ENCODE measurements at regions not wholly inside any gene's neighbourhood (a gene's known extent, or its start where the extent isn't known, plus 50 kb on each side); places are given as distances from the start of the nearest gene placed in this dataset.

DNA sequence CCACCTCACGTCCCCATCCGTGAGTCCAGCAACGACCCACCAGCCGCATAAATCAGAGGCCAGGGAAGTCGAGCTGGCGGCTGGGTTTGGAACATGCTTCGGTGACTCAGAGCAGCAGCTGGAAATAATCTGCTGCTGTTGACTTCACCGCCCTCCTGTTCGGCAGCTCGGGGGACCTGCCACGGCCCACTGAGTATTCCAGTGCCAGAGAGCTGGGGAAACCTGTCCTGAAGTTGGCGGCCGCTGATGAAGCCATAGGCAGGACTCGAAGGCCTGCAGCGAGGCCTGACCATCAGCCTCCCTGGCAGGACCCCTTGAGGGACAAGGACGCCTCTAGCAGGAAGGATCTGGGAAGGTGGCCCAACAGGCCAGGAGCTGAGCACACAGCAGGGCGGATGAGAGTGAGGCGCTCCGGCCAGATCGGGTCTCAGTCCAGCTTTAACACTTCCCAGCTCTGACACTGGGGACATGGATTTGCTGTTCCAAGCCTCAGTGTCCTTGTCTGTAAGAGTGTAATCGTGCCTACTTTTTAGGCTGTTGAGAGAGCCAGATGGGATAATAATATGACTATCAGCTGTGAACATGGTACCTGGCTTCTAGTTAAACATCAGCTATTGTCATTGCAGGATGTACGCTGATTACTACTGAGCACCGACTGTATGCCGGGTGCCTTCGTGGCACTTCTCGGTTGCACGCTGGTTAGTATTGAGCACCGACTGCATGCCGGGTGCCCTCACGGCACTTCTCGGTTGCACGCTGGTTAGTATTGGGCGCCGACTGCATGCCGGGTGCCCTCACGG is 50.4 kb upstream of the CIBAR2 start:
- H3K4me1 ChIP-seq (ENCODE audit: control insufficient read depth in 1 of 2, insufficient read depth in 2 of 2, low read length in 2 of 2), result peaks cover 20 to 21% of the 10 kb centered on the region in 2 donors
- H3K4me1 Mint-ChIP-seq, result peaks cover 27% of the 10 kb centered on the region
- peaks cover 6 to 24% of the 10 kb centered on the region in 2 donors for H3K27me3 ChIP-seq (ENCODE audit: control insufficient read depth in 2 of 2, insufficient read depth in 2 of 2, low read length in 2 of 2)
- intact Hi-C loops (cut with micrococcal nuclease), result no loop called here
- H3K27ac Mint-ChIP-seq, result no peak overlapping the region
- H3K36me3 Mint-ChIP-seq, result no peaks in the 10 kb centered on the region
- no peak overlapping the region for H3K4me2 ChIP-seq (replicated peaks; ENCODE audit: extremely low read depth, low read length, poor library complexity, severe bottlenecking)
- peaks cover 20 to 30% (median 30%) of the 10 kb centered on the region in 3 donors for H3K27me3 Mint-ChIP-seq (ENCODE audit: low read depth in 3 of 3)
- TF ChIP-seq, protein P1, sequence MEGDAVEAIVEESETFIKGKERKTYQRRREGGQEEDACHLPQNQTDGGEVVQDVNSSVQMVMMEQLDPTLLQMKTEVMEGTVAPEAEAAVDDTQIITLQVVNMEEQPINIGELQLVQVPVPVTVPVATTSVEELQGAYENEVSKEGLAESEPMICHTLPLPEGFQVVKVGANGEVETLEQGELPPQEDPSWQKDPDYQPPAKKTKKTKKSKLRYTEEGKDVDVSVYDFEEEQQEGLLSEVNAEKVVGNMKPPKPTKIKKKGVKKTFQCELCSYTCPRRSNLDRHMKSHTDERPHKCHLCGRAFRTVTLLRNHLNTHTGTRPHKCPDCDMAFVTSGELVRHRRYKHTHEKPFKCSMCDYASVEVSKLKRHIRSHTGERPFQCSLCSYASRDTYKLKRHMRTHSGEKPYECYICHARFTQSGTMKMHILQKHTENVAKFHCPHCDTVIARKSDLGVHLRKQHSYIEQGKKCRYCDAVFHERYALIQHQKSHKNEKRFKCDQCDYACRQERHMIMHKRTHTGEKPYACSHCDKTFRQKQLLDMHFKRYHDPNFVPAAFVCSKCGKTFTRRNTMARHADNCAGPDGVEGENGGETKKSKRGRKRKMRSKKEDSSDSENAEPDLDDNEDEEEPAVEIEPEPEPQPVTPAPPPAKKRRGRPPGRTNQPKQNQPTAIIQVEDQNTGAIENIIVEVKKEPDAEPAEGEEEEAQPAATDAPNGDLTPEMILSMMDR (IDR thresholded peaks at IDR 0.05), result no peak
- no peaks in the 10 kb centered on the region for H4K20me1 ChIP-seq (ENCODE audit: insufficient read depth, low read length)
- H2AFZ ChIP-seq (ENCODE audit: insufficient read depth, low read depth, low read length, poor library complexity, severe bottlenecking), result no peak overlapping the region
- H3K9me3 ChIP-seq (replicated peaks in 1 of 2; ENCODE audit: control insufficient read depth in 1 of 2, insufficient read depth in 1 of 2, low read length in 2 of 2), result peaks cover 0 to under 1% of the 10 kb centered on the region in 2 donors
- no peak overlapping the region for H3K4me3 Mint-ChIP-seq
- DNase-seq, result no peak
- H3K36me3 ChIP-seq (replicated peaks in 1 of 2; ENCODE audit: control insufficient read depth in 1 of 2, insufficient read depth in 2 of 2, low read length in 2 of 2), result no peaks in the 10 kb centered on the region
- no peaks in the 10 kb centered on the region for H3K9me3 Mint-ChIP-seq
- no peak overlapping the region for H3K4me3 ChIP-seq (replicated peaks in 1 of 3; ENCODE audit: low read depth in 2 of 3, low read length in 3 of 3)
- WGBS (ENCODE audit: insufficient coverage), result 94% methylated on average over 36 of the region's 36 CpGs
- H3K9ac ChIP-seq (ENCODE audit: insufficient read depth, low read length, poor library complexity, severe bottlenecking), result no peak overlapping the region
- H3K27ac ChIP-seq (ENCODE audit: low read depth in 1 of 2, low read length in 2 of 2), result no peak overlapping the region
- H3K79me2 ChIP-seq (ENCODE audit: insufficient read depth, low read length), result no peaks in the 10 kb centered on the region

DNA sequence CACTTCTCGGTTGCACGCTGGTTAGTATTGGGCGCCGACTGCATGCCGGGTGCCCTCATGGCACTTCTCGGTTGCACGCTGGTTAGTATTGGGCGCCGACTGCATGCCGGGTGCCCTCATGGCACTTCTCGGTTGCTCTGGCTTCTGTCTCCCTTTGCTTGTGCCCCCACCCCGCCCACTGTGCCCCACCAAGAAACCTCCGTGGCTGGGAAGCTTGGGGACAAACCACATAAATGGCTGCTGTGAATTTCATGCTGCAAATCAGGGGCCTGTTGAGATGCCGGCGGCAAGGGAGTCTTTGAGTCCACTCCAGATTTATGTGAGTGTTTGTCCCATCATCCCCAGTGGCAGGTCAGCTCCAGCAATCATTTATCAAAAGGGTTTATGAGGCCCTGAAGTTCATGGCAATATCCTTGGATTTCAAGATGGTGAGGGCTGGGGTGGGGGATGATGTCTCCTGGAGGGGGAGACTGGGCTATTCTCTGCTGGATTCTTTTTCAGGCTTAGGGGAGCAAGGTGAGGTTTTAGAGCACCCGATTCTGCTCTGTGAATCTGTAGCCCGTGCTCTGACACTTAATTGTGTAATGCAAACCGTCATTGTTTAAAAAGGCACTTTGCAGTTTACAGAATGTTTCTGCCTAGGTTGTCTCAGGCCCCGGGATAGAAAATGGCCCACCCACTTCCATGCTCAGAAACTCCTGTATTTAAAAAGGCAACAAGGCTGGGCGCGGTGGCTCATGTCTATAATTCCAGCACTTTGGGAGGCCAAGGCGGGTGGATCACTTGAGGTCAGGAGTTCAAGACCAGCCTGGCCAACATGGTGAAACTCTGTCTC is 51.2 kb upstream of the CIBAR2 start:
- Histone ChIP-seq H2AFZ (ENCODE audit: insufficient read depth, low read depth, low read length, poor library complexity, severe bottlenecking) (no peak overlapping the region), H3K4me2 (replicated peaks; ENCODE audit: extremely low read depth, low read length, poor library complexity, severe bottlenecking) (no peak overlapping the region), H3K27ac (ENCODE audit: low read depth in 1 of 2, low read length in 2 of 2) (no peak overlapping the region), H3K4me1 (ENCODE audit: control insufficient read depth in 1 of 2, insufficient read depth in 2 of 2, low read length in 2 of 2) (peaks cover 12% of the 10 kb centered on the region in 2 donors), H3K79me2 (ENCODE audit: insufficient read depth, low read length) (no peaks in the 10 kb centered on the region), H3K27me3 (ENCODE audit: control insufficient read depth in 2 of 2, insufficient read depth in 2 of 2, low read length in 2 of 2) (peaks cover 11 to 32% of the 10 kb centered on the region in 2 donors), H3K36me3 (replicated peaks in 1 of 2; ENCODE audit: control insufficient read depth in 1 of 2, insufficient read depth in 2 of 2, low read length in 2 of 2) (no peaks in the 10 kb centered on the region), H3K9ac (ENCODE audit: insufficient read depth, low read length, poor library complexity, severe bottlenecking) (no peak overlapping the region), H3K9me3 (replicated peaks in 1 of 2; ENCODE audit: control insufficient read depth in 1 of 2, insufficient read depth in 1 of 2, low read length in 2 of 2) (peaks cover 0 to 5% of the 10 kb centered on the region in 2 donors), H4K20me1 (ENCODE audit: insufficient read depth, low read length) (no peaks in the 10 kb centered on the region), H3K4me3 (replicated peaks in 1 of 3; ENCODE audit: low read depth in 2 of 3, low read length in 3 of 3) (no peak overlapping the region)
- peaks cover 20% of the 10 kb centered on the region for H3K4me1 Mint-ChIP-seq
- no peak overlapping the region for H3K4me3 Mint-ChIP-seq
- 88% methylated on average over 13 of the region's 22 CpGs for WGBS (ENCODE audit: insufficient coverage)
- no peak for DNase-seq
- intact Hi-C loops (cut with micrococcal nuclease), result no loop called here
- TF ChIP-seq, protein P1 (IDR thresholded peaks at IDR 0.05), result no peak
- peaks cover 28 to 39% (median 38%) of the 10 kb centered on the region in 3 donors for H3K27me3 Mint-ChIP-seq (ENCODE audit: low read depth in 3 of 3)
- H3K9me3 Mint-ChIP-seq, result peaks cover 0 to 4% (median 0%) of the 10 kb centered on the region in 7 donors
- no peaks in the 10 kb centered on the region for H3K36me3 Mint-ChIP-seq
- H3K27ac Mint-ChIP-seq, result no peak overlapping the region

All from CD14-positive monocyte (primary cell).